DND-41 (cell line): ENCODE measurements at regions not wholly inside any gene's neighbourhood (a gene's known extent, or its start where the extent isn't known, plus 50 kb on each side); places are given as distances from the start of the nearest gene placed in this dataset.

ENCODE experiments used
- ATAC-seq: fragments of 200-7000 bp; cut with Tn5 transposase; 3 replicates; pipeline ENCODE4 v1.9.1; 2021; ENCODE audit warnings: low read depth; ENCODE audit not compliant: insufficient read depth
- DNase-seq: peaks from one replicate; pipeline ENCODE4 v3.0.0-alpha.2; 2020
- H2AFZ ChIP-seq: 2 replicates; pipeline ENCODE4 v1.6.0; 2012; ENCODE audit warnings: low read depth, low read length
- H3K27ac ChIP-seq: 2 replicates; pipeline ENCODE4 v1.5.1; 2012; ENCODE audit warnings: low read length, inconsistent platforms
- H3K27me3 ChIP-seq: fragments of 200-600 bp; sonication (generic); 2 replicates; pipeline ENCODE4 v1.6.0; 2012; ENCODE audit warnings: low read length, mild to moderate bottlenecking, inconsistent platforms; ENCODE audit not compliant: insufficient read depth, poor library complexity
- H3K36me3 ChIP-seq: 2 replicates; pipeline ENCODE4 v1.5.1; 2012; ENCODE audit warnings: low read length, inconsistent platforms; ENCODE audit not compliant: insufficient read depth
- H3K4me1 ChIP-seq: 2 replicates; pipeline ENCODE4 v1.5.1; 2012; ENCODE audit warnings: mild to moderate bottlenecking, low read length; ENCODE audit not compliant: insufficient read depth
- H3K4me2 ChIP-seq: 2 replicates; pipeline ENCODE4 v1.6.0; 2012; ENCODE audit warnings: mild to moderate bottlenecking, moderate library complexity, low read length, inconsistent platforms; ENCODE audit not compliant: insufficient read depth
- H3K4me3 ChIP-seq, 2 experiments: fragments of 200-600 bp in 1 of 2; shearing (Covaris generic) in 1 of 2; 2 replicates each; pipeline ENCODE4 v1.5.1; 2012 to 2016; ENCODE audit warnings: inconsistent platforms in 2 of 2, low read length in 2 of 2, mild to moderate bottlenecking in 2 of 2, low read depth in 1 of 2, moderate library complexity in 1 of 2
- H3K79me2 ChIP-seq: 2 replicates; pipeline ENCODE4 v1.6.0; 2012; ENCODE audit warnings: low read length, inconsistent platforms; ENCODE audit not compliant: insufficient read depth
- H3K9ac ChIP-seq: 2 replicates; pipeline ENCODE4 v1.6.0; 2012; ENCODE audit warnings: low read depth, mild to moderate bottlenecking, inconsistent platforms, low read length, moderate library complexity
- H3K9me3 ChIP-seq: 2 replicates; pipeline ENCODE4 v1.5.1; 2012; ENCODE audit warnings: low read length, moderate library complexity, mild to moderate bottlenecking, inconsistent platforms; ENCODE audit not compliant: insufficient read depth, severe bottlenecking
- H4K20me1 ChIP-seq: 2 replicates; pipeline ENCODE4 v1.6.0; 2012; ENCODE audit warnings: low read length; ENCODE audit not compliant: insufficient read depth
- EZH2 ChIP-seq: IDR thresholded peaks from 3 replicates; pipeline ENCODE4 v1.6.1; 2012; ENCODE audit warnings: borderline replicate concordance, low read depth, mild to moderate bottlenecking, moderate library complexity, low read length, inconsistent platforms; ENCODE audit not compliant: severe bottlenecking
- TF ChIP-seq, protein P1 (sequence below): IDR thresholded peaks from 2 replicates; pipeline ENCODE4 v1.5.1; 2012; ENCODE audit warnings: borderline replicate concordance, low read length, moderate library complexity, mild to moderate bottlenecking; ENCODE audit not compliant: poor library complexity, severe bottlenecking; ENCODE audit errors: extremely low read depth

DNA sequence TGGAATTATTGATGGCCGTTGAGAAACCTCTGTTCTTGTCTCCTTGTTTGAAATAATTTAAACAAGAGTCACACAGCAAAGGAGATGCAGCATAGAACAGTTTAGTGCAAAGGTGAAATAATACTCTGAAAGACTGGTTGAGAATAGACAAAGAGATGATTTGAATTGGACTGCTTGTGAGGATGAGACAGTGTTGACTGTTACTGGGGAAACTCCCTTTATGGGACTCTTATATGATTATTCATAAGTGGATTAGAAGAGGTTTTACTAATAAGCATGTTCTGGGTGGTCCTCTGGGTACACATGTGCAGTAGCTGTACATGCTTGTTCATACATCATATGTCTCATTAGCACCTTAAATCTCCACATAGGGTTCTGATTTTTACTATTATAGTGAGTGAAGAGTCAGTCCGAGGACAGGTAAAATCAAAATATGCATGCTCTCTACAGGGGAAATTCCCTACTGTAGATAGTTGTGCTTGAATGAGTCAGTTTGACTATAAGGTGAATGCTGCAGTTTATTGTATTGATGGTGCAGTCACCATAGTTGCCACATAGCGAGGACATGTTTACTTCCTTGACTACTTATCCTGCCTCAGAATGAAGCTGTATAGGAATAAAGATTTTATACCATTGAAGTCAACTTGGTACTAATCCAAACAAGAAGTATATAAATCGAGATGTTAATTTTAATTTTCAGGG lies 498.7 kb downstream of the CNTN6 start:
- Histone ChIP-seq H3K79me2 (no peaks in the 10 kb centered on the region), H3K4me1 (no peaks in the 10 kb centered on the region), H4K20me1 (no peaks in the 10 kb centered on the region), H2AFZ (no peak overlapping the region), H3K4me3 (no peak overlapping the region), H3K36me3 (no peaks in the 10 kb centered on the region), H3K27ac (no peak overlapping the region), H3K4me2 (no peak overlapping the region), H3K27me3 (no peaks in the 10 kb centered on the region), H3K9me3 (no peaks in the 10 kb centered on the region), H3K9ac (no peak overlapping the region)
- no peak for ATAC-seq
- no peak for DNase-seq
- TF ChIP-seq EZH2, result no peak
- TF ChIP-seq, protein P1, sequence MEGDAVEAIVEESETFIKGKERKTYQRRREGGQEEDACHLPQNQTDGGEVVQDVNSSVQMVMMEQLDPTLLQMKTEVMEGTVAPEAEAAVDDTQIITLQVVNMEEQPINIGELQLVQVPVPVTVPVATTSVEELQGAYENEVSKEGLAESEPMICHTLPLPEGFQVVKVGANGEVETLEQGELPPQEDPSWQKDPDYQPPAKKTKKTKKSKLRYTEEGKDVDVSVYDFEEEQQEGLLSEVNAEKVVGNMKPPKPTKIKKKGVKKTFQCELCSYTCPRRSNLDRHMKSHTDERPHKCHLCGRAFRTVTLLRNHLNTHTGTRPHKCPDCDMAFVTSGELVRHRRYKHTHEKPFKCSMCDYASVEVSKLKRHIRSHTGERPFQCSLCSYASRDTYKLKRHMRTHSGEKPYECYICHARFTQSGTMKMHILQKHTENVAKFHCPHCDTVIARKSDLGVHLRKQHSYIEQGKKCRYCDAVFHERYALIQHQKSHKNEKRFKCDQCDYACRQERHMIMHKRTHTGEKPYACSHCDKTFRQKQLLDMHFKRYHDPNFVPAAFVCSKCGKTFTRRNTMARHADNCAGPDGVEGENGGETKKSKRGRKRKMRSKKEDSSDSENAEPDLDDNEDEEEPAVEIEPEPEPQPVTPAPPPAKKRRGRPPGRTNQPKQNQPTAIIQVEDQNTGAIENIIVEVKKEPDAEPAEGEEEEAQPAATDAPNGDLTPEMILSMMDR, result no peak

DNA sequence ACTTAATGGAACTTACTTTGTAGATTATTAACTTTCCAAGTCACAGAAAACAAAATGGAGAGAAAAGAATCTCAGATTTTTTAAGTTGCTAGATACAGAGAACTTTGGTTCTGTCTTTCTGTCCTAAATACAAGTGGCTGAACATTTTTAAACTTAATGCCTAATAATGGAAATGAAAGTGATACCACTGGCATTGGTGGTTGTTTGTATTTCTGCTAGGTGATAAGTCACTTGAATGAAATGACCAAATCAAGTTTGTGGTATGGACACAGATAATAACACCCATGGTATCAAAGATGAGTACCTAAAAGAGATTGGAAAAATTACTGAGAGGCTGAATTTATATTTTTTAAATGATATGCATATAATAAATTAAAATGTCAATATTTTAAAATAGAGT lies 502.1 kb downstream of the CNTN6 start:
- Histone ChIP-seq H3K4me2 (no peak overlapping the region), H3K9me3 (no peaks in the 10 kb centered on the region), H3K36me3 (no peaks in the 10 kb centered on the region), H3K4me1 (no peaks in the 10 kb centered on the region), H3K79me2 (no peaks in the 10 kb centered on the region), H3K27ac (no peak overlapping the region), H3K9ac (no peak overlapping the region), H3K27me3 (no peaks in the 10 kb centered on the region), H3K4me3 (no peak overlapping the region), H2AFZ (no peak overlapping the region), H4K20me1 (no peaks in the 10 kb centered on the region)
- no peak for TF ChIP-seq EZH2
- TF ChIP-seq, protein P1, result no peak
- DNase-seq (no peak), ATAC-seq (no peak)

DNA sequence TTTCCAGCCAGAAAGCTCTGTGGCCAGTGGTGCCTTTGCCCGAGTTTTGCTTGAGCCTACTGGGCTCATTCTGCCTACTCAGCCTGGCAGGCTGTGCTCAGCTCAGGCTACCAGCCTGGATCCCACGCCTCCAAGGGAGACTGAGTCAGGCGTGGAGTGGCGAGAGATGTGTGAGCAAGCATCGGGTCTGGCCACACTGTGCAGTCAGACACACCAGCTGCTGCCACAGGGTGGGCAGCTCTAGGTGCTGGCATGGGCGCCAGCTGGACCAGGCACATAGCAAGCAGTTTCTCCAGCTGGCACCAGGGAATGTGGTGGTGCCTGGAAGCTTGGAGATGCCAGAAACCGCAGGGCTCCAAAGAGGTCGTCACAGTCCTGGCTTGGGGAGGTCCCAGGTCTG lies 498.5 kb upstream of the CNTN4 start:
- H3K4me3 ChIP-seq, result no peak overlapping the region
- ATAC-seq, result no peak
- H3K9ac ChIP-seq, result no peak overlapping the region
- no peaks in the 10 kb centered on the region for H3K9me3 ChIP-seq
- H3K36me3 ChIP-seq, result no peaks in the 10 kb centered on the region
- H3K27me3 ChIP-seq, result no peaks in the 10 kb centered on the region
- DNase-seq, result no peak
- H2AFZ ChIP-seq, result no peak overlapping the region
- H3K4me1 ChIP-seq, result no peaks in the 10 kb centered on the region
- no peaks in the 10 kb centered on the region for H3K79me2 ChIP-seq
- no peak overlapping the region for H3K27ac ChIP-seq
- no peaks in the 10 kb centered on the region for H4K20me1 ChIP-seq
- H3K4me2 ChIP-seq, result no peak overlapping the region
- TF ChIP-seq, protein P1, result no peak
- no peak for TF ChIP-seq EZH2
